ENCODE measurements at regions not wholly inside any gene's neighbourhood (a gene's known extent, or its start where the extent isn't known, plus 50 kb on each side); places are given as distances from the start of the nearest gene placed in this dataset.
"Not testable (repeated sequence)": the region's sequence is repeated elsewhere in the genome, so short reads cannot be mapped to it uniquely, and the experiment has no call there.

DNA sequence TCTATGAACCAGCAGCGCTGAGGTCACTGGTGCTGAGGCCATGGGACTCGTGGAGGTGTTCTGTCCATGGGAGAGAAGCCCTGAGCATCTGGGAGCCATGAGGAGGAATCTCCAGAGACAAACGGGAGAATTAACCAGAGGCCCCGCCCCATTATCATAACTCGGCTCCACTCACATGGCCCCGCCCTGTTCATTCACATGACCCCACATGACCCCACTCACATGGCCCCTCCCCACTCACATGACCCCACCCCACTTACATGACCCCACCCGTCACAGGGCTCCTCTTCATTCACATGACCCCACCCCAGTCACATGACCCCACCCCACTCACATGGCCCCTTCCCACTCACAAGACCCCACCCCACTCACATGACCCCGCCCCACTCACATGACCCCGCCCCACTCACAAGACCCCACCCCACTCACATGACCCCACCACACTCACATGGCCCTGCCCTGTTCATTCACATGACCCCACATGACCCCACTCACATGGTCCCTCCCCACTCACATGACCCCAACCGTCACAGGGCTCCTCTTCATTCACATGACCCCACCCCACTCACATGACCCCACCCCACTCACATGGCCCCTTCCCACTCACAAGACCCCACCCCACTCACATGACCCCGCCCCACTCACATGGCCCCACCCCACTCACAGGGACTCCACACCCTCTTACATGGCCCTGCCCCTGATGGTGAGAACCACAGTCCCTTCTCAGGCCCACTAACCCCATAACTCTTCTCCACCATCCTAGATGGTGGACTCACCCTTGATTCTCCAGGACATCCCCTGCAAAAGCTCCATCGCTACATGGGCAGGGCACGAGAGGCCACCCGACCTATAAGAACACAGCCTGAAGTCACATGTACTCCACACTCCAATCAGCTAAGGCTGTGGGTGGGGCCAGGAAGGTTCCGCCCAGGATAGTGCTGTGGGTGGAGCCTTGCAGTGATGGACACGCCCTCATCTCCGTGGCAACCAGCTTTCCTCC, 151.1 kb upstream of the SFSWAP start:
- DNase-seq, result no peak

DNA sequence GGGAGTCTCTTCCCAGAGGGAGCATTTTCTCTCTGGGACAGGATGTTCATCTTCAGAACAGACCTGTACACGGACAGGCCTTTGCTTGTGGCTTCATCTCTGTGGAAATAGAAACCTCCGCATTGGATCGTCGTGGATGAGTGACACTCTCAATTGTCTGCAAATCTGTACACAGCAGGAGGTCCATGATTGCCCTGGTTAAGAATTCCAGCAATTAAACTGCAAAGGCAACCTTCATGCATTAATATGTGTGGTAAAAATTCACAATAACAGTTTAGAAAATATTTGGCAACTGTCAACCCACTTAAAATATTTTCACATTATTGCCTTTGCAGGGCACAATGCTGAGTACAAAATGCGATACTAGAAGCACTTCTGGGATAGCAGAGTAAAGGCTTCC, 149.8 kb upstream of the SFSWAP start:
- no peak for DNase-seq

DNA sequence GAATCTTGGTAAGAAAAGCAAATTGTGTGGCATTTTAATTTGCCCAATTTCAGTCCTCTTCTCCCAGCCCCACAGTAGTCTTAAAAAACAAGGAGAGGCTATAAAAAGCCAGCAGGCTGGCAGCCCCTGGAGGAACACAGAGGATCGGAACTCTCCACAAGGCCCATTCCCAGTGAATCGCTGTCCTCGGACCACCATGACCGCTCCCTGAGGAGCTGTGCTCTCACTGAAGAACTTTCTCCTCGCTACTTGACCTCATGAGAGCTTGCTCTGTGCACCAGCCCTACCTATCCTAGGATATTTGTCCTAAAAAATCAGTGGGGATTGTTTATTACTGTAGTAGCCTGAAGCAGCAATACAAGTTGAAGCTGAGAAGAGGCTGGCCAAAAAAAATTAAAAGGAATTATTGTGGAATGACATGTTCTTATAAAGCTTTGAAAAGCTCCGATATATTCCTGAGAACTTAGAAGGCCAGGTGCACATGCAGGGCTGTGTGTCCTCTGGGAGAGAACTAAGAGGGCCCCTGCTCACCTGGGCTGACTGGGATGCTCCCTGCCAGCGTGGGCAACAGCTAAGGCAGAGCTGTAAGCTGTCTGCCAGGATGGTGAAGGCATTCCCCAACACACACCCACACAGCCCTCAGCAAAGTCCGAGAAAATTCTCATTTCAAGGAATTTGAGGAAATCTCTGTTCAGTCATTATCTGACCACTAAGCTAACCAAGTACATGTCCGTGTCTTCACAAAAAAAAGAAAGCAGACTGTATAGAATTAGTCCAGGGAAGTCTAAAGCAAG, 148.8 kb upstream of the SFSWAP start:
- DNase-seq, result no peak

DNA sequence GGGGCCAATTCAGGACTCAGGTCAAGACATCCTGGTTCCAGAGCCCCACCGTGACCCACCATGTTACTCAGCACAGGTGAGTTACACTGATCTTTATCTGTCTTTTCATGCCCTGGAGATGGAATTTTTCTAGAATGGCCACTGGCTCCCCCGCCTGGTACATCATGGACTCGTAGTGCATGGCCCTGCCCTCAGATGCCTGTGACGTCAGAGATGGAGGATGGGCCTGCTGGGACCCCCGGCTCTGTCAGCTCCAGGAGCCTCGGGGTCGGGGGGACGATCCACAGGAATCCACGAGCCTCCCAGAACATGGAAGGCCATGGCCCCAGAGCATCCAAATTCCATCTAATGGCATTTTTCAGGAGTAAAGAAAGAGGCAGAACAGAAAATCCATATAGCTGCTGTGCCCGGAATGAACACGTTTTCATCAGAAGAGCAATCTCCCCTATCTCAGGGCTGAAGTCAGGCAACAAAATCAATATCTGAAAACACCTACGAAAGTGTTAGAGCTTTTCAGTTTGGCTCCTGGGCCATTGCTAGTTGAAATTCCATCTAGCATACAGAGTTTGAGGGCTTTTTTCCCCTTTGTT, 146.7 kb upstream of the SFSWAP start:
- not testable (repeated sequence) for DNase-seq

DNA sequence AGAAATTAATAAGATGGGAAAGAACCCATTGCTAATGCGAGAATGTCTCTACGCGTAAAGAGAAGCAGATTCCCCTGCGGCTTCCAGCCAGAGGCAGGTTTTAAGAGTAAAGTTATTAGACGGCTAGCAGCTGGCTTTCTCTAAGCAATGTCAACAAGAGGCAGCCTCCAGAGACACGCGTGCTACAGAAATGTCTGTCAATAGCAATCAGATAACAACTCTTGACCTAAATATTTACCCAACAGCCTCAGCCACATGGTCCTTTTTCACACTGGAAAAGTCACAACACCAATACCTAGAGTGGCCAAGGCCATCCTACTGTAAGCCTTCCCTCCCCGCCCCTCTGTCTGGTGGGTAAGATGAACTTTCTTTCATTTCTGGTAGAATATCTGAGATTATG, 146.0 kb upstream of the SFSWAP start:
- no peak for DNase-seq

DNA sequence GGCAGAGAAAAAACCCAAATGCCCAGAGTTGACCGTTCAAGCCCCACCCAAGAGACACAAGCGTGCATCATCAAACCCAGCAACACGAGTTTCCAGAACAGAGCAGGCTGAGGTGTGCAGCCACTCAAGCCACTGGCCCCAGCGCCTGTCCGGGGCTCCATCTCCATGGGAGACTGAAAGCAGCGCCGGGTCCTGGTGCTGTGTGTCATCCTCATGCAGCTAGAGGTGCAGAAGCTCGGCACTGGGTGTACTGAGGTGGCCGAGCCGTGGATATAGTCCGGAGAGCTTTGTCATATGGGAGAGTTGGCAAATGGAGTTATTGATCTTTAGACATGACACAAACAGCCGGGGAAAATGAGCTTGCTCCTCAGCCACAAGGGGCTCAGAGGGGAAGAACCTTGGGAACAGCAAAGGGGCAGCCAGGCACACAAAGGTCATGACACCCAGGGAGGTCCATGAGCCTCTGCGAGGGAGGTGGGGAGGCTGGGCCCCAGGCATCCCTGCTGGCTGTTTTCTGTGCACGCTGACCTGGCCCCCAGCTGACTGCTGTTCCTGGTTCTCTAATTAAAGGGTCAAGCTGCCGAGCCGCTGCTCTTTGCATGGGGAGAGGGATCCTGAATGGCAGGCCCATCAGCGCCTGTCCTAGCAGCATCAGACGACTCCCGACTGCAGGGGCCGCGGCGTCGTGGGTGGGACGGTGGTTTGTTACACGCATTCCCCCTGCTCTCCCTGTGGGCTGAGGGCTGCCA, 145.4 kb upstream of the SFSWAP start:
- no peak for DNase-seq

DNA sequence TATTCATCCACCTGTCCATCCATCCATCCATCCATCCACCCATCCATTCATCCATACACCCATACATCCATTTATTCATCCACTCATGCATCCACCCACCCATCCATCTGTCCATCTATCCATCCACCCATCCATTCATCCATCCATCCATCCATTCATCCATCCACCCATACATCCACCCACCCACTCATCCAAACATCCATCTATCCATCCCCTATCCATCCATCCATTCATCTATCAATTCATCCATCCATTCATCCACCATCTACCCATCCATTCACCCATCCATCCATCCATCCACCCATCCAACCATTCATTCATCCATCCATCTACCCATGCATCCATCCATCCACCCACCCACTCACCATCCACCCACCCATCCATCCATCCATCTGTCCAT, 142.6 kb upstream of the SFSWAP start:
- no peak for DNase-seq

DNA sequence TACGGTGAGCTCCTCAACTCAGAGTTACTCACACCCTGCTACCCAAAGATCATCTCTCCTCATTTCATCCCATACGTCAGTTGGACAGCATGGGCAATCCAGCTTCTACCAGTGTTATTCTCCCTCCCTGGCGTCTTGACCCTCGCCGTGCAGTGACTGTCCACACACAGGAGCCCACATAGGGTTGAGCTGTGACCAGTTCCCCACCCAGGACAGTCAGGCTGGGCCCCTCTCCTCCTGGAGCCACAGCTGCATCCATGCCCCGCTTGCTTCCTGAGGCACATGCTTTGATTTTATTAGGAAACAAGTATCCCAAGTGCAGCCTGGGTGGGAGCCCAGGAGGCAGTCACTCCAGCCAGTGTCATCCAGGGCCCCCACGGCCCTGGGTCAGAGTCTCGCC, 140.3 kb upstream of the SFSWAP start:
- no peak for DNase-seq

DNA sequence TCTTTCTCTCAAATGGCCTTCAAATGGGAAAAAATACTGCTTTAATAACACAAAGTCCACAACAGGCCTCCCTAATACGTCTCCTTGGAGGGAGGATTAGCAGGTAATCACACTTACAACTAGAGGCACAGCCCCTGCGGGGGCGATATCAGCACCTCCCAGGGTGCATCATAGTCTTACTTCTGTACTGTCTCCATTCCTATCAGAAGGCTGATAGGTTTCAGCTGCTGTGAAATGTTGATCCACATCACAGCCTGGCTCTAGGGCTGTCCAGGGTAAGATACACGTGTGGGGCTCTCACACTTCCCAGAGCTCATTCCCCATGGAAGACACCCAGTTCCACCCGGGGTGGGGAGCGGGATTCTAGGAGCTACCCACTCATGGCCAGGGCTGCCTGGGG, 139.1 kb upstream of the SFSWAP start:
- DNase-seq, result no peak

DNA sequence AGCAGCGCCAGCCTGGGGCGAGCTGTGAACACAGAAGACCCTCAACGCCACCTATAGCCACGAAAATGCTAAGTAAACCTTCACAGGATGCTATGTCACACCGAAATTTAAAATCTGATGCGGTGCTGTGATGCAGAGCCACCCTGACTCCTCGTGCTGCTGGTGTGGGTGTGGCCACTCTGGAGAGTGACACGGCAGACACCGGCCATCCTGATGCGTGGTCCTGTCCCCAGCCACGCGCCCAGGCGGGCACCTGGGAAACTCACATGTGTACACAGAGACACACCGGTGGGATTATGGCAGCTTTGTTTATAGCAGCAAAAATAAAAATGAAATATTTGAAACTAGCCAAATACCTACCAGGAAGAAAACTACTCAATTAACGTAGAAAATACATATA, 138.3 kb upstream of the SFSWAP start:
- DNase-seq, result no peak

DNA sequence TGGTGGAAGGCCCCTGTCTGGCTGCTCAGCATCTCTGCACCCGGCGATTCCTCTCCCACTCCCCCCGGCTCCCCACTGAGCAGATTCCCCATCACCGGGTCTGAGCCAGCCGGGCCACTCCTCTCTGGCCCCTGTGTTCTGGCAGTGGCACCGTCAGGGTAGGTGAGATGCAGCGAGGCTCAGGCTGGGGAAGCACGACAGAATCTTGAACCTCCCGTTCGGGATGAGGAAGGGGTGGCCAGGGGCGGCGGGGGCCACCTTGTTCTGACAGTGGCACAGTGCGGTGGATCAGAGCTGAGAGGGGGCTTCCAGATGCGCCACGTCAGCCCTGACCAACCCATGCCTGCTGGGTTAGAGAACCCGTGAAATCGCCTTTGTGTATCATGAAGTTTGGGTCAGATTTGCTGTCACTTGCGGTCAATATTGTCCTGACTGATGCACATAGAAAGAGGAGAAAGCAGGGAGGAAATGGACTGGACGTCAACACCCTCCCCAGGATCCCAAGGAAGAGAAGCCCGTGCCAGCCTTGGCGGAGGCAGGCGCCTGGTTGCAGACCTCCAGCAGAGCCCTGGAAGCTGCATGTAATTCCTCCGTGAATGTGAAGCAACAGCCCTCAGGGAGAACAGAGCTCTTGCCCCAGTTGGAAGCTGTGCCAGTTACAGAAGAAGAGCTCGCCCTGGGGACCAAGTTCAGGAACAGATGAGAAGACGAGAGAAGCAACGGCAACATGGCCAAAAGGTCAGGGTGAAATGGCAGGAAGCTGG, 137.1 kb upstream of the SFSWAP start:
- no peak for DNase-seq

DNA sequence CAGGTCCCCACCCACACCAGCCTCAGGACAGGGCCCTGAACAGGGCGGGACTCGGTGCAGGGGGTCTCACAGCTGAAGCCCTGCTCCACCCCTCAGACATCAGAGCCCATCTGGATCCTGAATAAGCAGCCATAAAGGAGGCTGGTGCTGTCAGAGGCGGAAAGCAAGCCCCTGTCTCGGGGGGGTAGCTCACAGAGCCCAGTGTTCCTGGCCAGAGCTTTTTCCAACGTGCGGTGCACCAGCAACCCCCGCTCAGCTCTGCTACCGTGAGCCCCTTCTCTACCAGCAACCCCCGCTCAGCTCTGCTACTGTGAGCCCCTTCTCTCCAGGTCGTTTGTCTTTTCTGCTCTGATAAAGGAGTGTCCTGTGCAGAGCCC, 136.5 kb upstream of the SFSWAP start:
- no peak for DNase-seq

DNA sequence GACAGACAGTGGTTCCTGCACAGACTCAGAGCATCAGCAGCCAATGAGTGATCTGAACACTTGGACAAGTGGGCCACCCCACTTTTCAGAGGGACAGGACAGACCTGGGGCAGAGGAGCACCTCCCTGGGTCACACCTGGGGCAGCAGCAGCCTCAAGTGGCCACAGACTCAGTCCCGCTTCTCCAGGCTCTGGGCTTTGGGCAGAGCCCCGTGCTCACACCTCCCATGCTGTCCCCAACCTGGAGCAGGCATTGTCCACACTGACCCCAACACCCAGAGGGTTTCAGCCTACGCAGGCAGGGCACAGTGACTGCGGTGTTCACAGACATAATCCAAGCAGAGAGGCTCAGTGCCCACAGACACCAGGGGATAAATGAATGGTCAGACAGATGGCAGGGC, 135.5 kb upstream of the SFSWAP start:
- DNase-seq, result no peak

DNA sequence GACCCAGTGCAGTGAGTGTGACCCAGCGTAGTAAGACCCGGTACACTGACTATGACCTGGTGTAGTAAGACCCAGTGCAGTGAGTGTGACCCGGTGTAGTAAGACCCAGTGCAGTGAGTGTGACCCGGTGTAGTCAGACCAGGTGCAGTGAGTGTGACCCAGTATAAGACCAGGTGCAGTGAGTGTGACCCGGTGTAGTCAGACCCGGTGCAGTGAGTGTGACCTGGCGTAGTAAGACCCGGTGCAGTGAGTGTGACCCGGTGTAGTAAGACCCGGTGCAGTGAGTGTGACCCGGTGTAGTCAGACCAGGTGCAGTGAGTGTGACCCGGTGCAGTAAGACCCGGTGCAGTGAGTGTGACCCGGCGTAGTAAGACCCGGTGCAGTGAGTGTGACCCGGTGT, 134.2 kb upstream of the SFSWAP start:
- DNase-seq, result not testable (repeated sequence)

DNA sequence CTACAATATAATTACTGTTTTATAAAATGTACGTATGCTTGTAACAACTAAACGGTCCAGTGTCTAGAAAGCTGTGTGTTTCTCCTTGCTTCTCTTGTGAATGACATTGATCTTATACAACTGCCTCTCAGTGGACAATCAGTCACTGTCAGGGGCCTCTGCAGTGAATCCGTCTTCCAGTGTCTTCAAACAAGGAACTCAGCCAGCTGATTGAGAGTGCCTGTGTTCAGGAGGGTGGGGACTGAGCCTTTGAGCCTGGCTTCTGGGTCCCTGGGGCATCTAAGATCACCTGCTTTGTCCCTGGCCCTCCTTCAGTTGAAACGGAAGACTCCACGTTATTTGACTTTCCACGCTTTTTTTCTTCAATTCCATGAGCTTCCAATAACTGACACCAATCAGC, 133.1 kb upstream of the SFSWAP start:
- DNase-seq, result no peak

DNA sequence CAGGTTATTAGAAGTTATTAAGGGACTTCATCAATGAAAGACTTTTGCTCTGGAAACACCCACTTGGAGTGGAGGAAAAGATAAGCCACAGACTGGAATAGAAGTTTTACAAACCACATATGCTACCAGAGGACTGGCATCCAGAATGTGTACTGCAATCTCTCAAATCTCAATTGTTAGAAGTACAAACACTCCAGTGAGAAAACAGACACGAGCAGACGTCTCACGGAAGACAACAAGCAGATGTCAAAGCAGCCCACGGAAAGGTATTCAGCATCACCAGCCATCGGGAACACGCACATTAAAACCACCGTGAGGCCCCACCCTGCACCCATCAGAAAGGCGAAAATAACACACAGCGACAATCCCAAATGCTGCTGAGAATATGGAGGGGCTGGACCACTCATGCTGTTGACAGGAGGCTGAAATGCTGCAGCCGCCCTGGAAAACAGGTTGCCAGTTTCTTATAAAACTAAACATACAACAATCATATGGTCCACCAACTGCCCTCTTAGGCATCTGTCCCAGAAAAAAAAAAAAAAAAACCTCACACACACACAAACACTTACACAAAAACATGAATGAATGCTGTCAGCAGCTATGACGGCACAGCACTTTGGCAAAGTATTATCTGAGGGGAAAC, 131.9 kb upstream of the SFSWAP start:
- DNase-seq, result no peak

DNA sequence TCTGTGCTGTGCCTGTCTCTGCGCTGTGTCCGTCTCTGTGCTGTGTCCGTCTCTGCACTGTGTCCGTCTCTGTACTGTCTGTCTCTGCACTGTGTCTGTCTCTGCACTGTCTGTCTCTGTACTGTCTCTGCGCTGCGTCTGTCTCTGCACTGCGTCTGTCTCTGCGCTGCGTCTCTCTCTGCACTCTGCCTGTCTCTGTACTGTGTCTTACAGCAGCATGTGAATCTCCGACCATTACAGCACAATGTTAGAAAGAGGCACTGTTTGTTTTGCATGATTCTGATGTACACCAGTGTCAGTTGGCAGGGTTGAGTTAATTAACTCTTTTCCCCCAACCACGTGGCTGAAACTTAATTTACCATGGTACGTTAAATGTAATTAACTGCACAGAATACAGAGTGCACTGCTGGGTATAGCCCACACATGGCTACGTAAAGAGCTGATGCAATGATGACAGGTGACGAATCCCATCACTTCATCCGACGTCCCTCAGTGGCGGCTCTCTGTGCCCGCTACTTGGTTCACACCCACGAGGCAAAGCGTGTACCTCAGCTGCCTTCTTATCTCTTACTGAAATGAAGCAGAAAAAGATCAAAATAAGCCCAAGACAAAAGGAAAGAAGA, 127.7 kb upstream of the SFSWAP start:
- DNase-seq, result no peak

DNA sequence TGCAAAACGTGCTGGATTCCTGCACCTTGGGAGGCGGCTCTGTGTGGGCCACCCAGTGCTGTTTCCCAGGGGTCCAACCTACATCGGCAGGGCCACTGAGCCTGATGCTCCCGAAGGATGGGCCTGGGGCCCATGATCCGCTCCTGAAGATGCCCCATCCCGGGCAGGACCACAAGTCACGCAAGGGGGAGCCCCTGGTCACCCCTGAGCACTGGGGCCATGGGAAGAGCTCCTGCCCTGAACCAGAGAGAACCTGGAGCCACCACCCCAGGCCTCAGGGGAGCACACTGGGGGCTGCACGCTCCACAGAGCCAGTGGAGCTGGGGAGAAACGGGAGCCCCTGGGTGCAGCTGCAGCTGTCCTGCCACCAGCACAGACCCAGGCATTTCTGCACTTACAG, 124.6 kb upstream of the SFSWAP start:
- DNase-seq, result no peak

DNA sequence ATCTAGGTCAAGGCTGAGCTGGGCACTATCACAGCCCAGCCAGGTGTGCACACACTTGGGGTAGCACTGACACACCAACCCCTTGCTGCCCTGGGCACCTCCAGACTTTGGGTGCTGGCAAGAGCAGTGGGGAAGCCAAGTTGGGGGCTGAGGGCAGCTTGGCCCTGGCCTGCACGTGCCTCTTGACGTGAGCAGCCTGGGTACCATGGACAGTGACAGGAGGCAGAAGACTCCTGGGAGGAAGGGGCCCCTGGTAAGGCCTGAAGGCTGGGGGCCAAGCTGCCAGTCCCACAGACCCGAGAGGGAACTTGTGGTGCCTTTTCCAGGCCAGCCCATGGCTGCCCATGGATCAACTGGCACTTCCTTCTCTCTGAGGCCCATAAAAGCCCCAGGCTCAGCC, 124.1 kb upstream of the SFSWAP start:
- DNase-seq, result no peak

DNA sequence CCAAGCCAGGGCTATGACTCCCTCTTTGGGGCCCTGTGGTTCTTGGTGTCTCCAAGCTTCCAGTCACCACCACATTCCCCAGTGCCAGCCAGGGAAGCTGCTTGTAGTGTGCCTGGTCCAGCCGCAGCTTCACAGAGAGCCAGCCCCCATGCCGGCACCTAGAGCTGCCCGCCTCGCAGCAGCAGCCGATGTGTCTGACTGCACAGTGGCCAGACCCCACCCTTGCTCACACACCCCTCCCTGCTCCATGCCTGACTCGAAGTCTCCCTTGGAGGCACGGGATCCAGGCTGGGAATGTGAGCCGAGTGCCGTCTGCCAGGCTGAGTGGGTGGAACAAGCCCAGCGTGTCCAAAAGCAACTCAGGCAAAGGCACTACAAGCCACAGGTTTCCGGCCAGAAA, 123.3 kb upstream of the SFSWAP start:
- DNase-seq, result no peak

DNA sequence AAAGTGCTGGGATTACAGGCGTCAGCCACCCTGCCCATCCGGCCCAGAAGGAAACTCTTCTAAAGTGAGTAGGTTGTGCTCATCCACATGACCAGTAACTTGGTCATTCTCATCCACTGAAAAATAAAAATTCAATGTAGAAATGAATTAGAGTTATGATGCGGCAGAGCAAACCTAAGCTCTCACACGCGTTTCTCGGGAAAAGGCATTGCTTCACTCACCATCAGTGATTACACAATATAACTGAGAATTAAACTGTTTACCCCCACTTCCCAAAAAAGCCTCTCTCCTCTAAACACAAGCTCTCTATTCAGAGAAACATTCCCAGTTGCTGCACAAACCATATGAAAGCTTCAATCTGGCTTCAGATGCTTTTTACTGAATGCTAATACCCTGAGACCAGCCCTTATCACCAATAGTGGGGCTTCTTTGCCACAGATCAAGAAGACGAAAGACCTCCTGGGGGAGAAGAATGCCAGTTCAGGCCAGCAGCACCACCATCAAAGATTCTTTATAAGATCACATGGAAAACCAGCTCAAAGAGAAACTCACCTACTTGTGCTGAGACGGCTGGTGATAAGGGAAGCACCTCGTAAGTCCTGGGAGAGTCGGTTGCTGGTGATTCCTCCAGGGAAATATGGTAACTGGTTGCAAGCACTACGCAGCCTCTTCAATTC, 121.5 kb upstream of the SFSWAP start:
- no peak for DNase-seq
